Kidney (tissue), 13 donors: ENCODE measurements at regions not wholly inside any gene's neighbourhood (a gene's known extent, or its start where the extent isn't known, plus 50 kb on each side); places are given as distances from the start of the nearest gene placed in this dataset.

Experiments
- DNase-seq, 5 donors: peaks; one replicate each; pipeline ENCODE4 v3.0.0-alpha.2; 2013 to 2020
- FAIRE-seq: peaks from 2 replicates; lab custom pipeline; 2012; peaks lifted over from hg19 to GRCh38; lab: Jason Lieb, UNC
- H3K27ac ChIP-seq, 2 donors: one replicate each; pipeline ENCODE4 v1.7.0; 2013; ENCODE audit warnings: low read depth in 2 of 2, low read length in 2 of 2, inconsistent platforms in 1 of 2
- H3K27me3 ChIP-seq: one replicate; pipeline ENCODE4 v1.7.1; 2013; ENCODE audit warnings: low read length, inconsistent platforms; ENCODE audit not compliant: control insufficient read depth, insufficient read depth
- H3K36me3 ChIP-seq, 3 donors: one replicate each; pipeline versions ENCODE4 v1.7.0 to v1.7.1; 2013; ENCODE audit warnings: low read length in 3 of 3, control low read depth in 1 of 3, inconsistent platforms in 1 of 3; ENCODE audit not compliant: insufficient read depth in 3 of 3, control insufficient read depth in 2 of 3
- H3K4me1 ChIP-seq, 3 donors: one replicate each; pipeline versions ENCODE4 v1.7.0 to v1.7.1; 2013; ENCODE audit warnings: low read length in 3 of 3, inconsistent platforms in 1 of 3, low read depth in 1 of 3; ENCODE audit not compliant: control insufficient read depth in 2 of 3, insufficient read depth in 2 of 3
- H3K4me3 ChIP-seq, 3 donors: one replicate each; pipeline versions ENCODE4 v1.7.0 to v1.8.1; 2013; ENCODE audit warnings: low read length in 3 of 3, control low read depth in 1 of 3, inconsistent platforms in 1 of 3
- H3K9ac ChIP-seq, 3 donors: one replicate each; pipeline versions ENCODE4 v1.7.0 to v1.7.1; 2013; ENCODE audit warnings: low read length in 3 of 3, control low read depth in 1 of 3, inconsistent platforms in 1 of 3
- H3K9me3 ChIP-seq, 3 donors: one replicate each; pipeline versions ENCODE4 v1.7.0 to v1.7.1; 2013; ENCODE audit warnings: low read length in 3 of 3, control low read depth in 1 of 3, inconsistent platforms in 1 of 3; ENCODE audit not compliant: control insufficient read depth in 2 of 3, insufficient read depth in 1 of 3
- intact Hi-C: fragments of 100-400 bp; cut with DNase I; formaldehyde crosslinking; loops from one replicate; pipeline ENCODE4 v1.11.1; 2022
- TF ChIP-seq, protein P1 (sequence below): IDR thresholded peaks from 3 replicates; pipeline ENCODE4 v1.5.1; 2012; ENCODE audit warnings: mild to moderate bottlenecking, moderate library complexity, borderline replicate concordance; ENCODE audit not compliant: insufficient read depth; ENCODE audit errors: extremely low read depth
- donor health status: control.
- donor health status: control.
- donor health status: control.
- donor health status: control.
- donor health status: control.
- donor health status: DM: yes; HTN: yes; CAD: no.
- donor health status: Normal renal cell carcinoma (clear cell type).

DNA sequence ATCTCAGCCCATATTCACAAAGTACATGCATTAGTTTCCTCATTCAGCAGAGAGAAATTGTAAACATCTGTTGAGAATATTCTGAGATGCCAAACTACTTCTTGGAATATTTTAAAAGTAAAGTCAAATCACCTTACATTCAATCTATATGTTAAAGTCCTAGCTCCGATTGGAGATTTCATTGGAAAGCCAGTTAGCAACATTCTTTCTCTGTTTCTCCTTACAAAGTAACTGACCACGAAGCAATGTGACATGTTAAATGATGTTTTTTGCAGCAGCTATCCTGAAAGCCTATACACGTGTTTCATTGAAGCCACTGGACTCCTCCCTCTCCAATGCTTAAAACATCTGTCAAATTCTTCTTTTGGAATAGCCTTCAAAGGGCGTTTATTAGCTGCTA lies 379.1 kb upstream of the CCNH start:
- TF ChIP-seq, protein P1, sequence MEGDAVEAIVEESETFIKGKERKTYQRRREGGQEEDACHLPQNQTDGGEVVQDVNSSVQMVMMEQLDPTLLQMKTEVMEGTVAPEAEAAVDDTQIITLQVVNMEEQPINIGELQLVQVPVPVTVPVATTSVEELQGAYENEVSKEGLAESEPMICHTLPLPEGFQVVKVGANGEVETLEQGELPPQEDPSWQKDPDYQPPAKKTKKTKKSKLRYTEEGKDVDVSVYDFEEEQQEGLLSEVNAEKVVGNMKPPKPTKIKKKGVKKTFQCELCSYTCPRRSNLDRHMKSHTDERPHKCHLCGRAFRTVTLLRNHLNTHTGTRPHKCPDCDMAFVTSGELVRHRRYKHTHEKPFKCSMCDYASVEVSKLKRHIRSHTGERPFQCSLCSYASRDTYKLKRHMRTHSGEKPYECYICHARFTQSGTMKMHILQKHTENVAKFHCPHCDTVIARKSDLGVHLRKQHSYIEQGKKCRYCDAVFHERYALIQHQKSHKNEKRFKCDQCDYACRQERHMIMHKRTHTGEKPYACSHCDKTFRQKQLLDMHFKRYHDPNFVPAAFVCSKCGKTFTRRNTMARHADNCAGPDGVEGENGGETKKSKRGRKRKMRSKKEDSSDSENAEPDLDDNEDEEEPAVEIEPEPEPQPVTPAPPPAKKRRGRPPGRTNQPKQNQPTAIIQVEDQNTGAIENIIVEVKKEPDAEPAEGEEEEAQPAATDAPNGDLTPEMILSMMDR = no peak
- intact Hi-C loops = no loop called here
- Histone ChIP-seq H3K9ac (no peak overlapping the region), H3K9me3 (no peaks in the 10 kb centered on the region), H3K4me3 (no peak overlapping the region), H3K27me3 (peaks cover 2% of the 10 kb centered on the region), H3K4me1 (no peaks in the 10 kb centered on the region), H3K36me3 (no peaks in the 10 kb centered on the region), H3K27ac (no peak overlapping the region)
- FAIRE-seq (no peak), DNase-seq (no peak)

DNA sequence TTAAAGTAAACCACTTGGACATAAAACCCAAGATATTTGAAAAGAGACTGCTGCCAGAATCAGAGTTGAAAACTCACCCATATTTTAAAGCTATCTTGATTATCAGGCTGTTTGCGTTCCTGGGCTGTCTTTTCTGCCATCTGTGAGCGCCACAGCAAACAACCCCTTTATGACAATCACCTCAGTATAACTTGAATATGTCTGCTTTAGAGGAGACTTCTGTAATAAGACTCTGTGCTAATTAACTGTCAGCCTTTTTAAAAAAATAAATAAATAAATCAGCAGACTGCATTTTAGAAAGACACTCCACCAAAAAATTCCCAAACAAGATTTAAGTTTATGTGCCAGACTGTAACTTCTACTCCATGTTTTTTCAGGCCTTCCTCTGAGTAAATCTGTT lies 375.7 kb upstream of the CCNH start:
- H3K4me1 ChIP-seq = no peaks in the 10 kb centered on the region
- H3K36me3 ChIP-seq = no peaks in the 10 kb centered on the region
- no peaks in the 10 kb centered on the region for H3K9me3 ChIP-seq
- TF ChIP-seq, protein P1 = no peak
- no peak overlapping the region for H3K27ac ChIP-seq
- no peaks in the 10 kb centered on the region for H3K27me3 ChIP-seq
- FAIRE-seq (no peak), DNase-seq (no peak)
- no peak overlapping the region for H3K9ac ChIP-seq
- H3K4me3 ChIP-seq = no peak overlapping the region
- intact Hi-C loops = no loop called here

DNA sequence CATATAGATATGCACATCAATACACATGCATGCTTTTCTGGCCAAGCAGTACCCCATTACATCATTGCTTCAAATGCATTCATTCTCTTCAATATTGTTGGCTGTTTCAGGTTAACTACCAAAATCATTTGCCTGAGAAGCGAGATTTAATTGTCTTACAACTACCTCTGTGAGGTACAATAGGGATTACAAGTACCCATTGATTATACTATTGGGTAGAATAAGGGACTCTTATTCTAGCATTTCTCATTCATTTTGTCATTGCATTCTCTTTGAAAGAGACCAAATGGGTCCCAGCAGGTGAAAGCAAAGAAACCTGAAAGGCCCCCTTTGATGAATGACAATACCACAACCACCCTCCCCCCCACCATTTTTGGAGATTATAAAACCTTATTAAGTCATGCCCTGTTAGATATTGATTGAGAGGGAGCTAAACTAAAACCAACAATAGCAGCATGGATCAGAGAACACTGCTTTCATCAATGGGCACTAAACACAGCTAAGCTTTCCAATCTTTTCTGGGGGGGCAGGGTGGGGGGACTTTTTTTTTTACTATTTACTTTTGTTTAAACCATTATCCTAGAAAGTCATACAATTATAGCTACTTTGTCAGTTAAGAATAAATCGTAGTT lies 375.0 kb upstream of the CCNH start:
- Histone ChIP-seq H3K4me3 (no peak overlapping the region), H3K9ac (no peak overlapping the region), H3K36me3 (no peaks in the 10 kb centered on the region), H3K4me1 (no peaks in the 10 kb centered on the region), H3K9me3 (no peaks in the 10 kb centered on the region), H3K27me3 (no peaks in the 10 kb centered on the region), H3K27ac (no peak overlapping the region)
- DNase-seq (no peak), FAIRE-seq (no peak)
- TF ChIP-seq, protein P1 = no peak
- intact Hi-C loops = no loop called here

DNA sequence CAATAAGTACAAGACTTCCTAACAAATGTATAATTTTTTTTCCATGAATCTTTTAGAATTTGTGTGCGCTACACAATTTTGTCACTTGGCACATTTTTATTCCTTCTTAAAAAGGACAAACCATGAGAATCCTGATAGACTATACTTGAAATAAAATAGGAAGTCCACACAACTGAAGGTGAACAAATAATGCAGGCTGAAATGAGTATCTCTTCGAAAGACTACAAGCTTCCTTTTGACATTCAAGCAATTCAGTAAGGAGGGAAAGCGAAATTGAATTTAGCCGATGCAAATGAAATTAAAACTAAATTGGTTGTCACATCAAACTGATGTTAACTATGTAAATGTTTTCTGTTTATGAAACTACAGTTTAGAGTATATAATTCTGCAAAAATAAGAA lies 374.4 kb upstream of the CCNH start:
- no peak overlapping the region for H3K9ac ChIP-seq
- TF ChIP-seq, protein P1 = no peak
- H3K27me3 ChIP-seq = no peaks in the 10 kb centered on the region
- intact Hi-C loops = no loop called here
- H3K4me3 ChIP-seq = no peak overlapping the region
- H3K27ac ChIP-seq = no peak overlapping the region
- no peaks in the 10 kb centered on the region for H3K36me3 ChIP-seq
- H3K4me1 ChIP-seq = no peaks in the 10 kb centered on the region
- no peaks in the 10 kb centered on the region for H3K9me3 ChIP-seq
- FAIRE-seq (no peak), DNase-seq (no peak)
